Bronchial epithelial cell (primary cell): ENCODE measurements at regions not wholly inside any gene's neighbourhood (a gene's known extent, or its start where the extent isn't known, plus 50 kb on each side); places are given as distances from the start of the nearest gene placed in this dataset.

Experiments used
- DNase-seq: peaks from one replicate; pipeline ENCODE4 v3.0.0-alpha.2; 2010; ENCODE audit warnings: low read depth
- FAIRE-seq: peaks from 2 replicates; lab custom pipeline; 2011; peaks lifted over from hg19 to GRCh38; lab: Jason Lieb, UNC
- H3K27me3 ChIP-seq: 2 replicates; pipeline ENCODE4 v1.5.1; 2011; ENCODE audit warnings: low read length; ENCODE audit not compliant: control insufficient read depth, insufficient read depth
- H3K36me3 ChIP-seq: 2 replicates; pipeline ENCODE4 v1.5.1; 2011; ENCODE audit warnings: low read length; ENCODE audit not compliant: control insufficient read depth, insufficient read depth
- H3K4me3 ChIP-seq: 2 replicates; pipeline ENCODE4 v1.5.1; 2011; ENCODE audit warnings: mild to moderate bottlenecking, low read depth, low read length, control low read depth
- CTCF ChIP-seq: IDR thresholded peaks from 2 replicates; pipeline ENCODE4 v1.5.1; 2011; ENCODE audit warnings: mild to moderate bottlenecking, moderate library complexity, low read length, control low read depth, inconsistent platforms; ENCODE audit not compliant: insufficient read depth, severe bottlenecking

DNA sequence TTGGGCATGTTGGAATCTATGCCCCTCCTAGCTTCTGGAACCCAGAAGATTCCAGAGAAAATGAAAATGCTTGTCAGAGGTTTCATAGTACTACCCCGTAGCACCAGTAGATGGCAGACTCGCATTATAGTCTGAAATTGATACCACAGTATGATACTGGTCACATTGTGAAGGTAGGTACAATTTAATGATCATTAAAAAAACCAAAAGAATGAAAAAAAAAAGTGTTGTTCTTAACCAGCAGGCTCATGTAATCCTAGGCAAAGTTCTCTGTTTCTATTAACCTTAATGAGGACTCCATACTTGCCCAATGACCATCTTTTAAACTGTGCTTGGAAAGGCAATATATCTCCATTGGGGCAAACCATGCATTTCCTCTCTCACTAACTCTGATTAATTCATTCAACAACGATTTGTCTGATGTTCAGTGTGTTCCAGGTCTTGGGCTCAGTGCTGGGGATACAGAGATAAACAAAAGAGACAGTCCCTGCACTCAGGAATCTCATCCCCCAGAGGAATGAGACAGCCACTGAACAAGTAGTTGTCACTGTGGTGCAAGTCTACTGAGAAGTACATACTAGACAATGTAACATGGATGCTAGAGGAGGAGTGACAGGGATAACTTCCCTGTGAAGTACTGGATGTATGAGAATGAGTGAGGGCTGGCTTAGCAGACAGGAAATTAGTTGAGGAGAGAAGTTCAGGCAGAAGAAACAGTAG, 223.5 kb upstream of the PHYHIPL start:
- DNase-seq: peak; percentile 49
- Histone ChIP-seq H3K27me3 (peaks cover 3% of the 10 kb centered on the region), H3K36me3 (no peaks in the 10 kb centered on the region), H3K4me3 (no peak overlapping the region)
- TF ChIP-seq CTCF: peak; percentile 61
- no peak for FAIRE-seq

GRCh38 chr10:58954178-58954577, 222.3 kb upstream of the PHYHIPL start:
- no peak overlapping the region for H3K4me3 ChIP-seq
- TF ChIP-seq CTCF: no peak
- peaks cover 3% of the 10 kb centered on the region for H3K27me3 ChIP-seq
- DNase-seq (no peak), FAIRE-seq (no peak)
- H3K36me3 ChIP-seq: no peaks in the 10 kb centered on the region

- no peak for TF ChIP-seq CTCF
- no peak for FAIRE-seq
- Histone ChIP-seq H3K36me3 (no peaks in the 10 kb centered on the region), H3K27me3 (peaks cover 3% of the 10 kb centered on the region), H3K4me3 (no peak overlapping the region)
- no peak for DNase-seq
Observed at GRCh38 chr10:58955615-58956014, 220.8 kb upstream of the PHYHIPL start.

GRCh38 chr10:58956926-58957325, 219.5 kb upstream of the PHYHIPL start:
- Histone ChIP-seq H3K27me3 (no peaks in the 10 kb centered on the region), H3K4me3 (no peak overlapping the region), H3K36me3 (no peaks in the 10 kb centered on the region)
- DNase-seq (no peak), FAIRE-seq (no peak)
- no peak for TF ChIP-seq CTCF

DNA sequence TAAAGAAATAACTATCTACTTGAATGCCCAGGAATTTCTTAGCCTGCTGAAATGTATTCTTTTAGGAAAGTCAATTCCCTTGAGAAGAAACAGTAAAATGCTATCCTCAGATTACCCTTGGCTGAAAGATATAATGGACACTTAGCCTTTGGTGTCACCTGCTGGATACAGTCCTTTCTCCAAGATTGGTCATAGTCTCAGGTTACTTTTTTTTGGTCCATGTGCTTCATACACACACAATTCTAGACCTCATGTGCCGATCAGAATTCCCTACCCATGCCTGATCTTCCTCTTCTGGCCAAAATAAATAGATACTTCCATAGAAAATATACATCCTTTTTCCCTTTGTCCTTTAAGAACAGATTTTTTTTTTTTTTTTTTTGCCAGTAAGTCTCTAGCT, 218.9 kb upstream of the PHYHIPL start:
- DNase-seq: no peak
- Histone ChIP-seq H3K27me3 (no peaks in the 10 kb centered on the region), H3K4me3 (no peak overlapping the region), H3K36me3 (no peaks in the 10 kb centered on the region)
- FAIRE-seq: no peak
- no peak for TF ChIP-seq CTCF

DNA sequence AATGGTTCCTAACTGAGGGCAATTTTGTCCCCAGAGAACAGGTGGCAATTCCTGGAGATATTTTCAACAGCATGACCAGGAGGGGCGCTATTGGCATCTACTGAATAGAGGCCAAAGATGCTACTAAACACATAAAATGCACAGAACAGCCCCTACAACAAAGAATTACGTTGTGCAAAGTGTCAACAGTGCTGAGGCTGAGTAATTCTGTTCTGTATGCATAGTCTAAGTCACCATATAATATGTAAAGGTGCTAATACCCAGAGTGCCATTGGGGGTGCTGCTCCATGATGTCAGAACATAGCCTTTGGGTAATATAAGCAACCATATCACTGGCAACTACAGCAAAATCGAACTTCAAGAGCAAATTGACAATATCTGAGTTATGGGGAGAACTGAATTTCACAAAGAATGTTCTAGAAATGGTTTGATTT, 213.3 kb upstream of the PHYHIPL start:
- peak; percentile 14 for TF ChIP-seq CTCF
- Histone ChIP-seq H3K4me3 (no peak overlapping the region), H3K36me3 (no peaks in the 10 kb centered on the region), H3K27me3 (no peaks in the 10 kb centered on the region)
- FAIRE-seq: no peak
- no peak for DNase-seq
